Stimulated activated CD8-positive, alpha-beta memory T cell treated with anti-CD3 and anti-CD28 coated beads, Interleukin-15, amount 100 ng/mL, for 24 hours (primary cell): ENCODE measurements at regions not wholly inside any gene's neighbourhood (a gene's known extent, or its start where the extent isn't known, plus 50 kb on each side); places are given as distances from the start of the nearest gene placed in this dataset.

ENCODE experiments used
- DNase-seq: peaks from one replicate; pipeline ENCODE4 v3.0.0-alpha.2; 2020; ENCODE audit warnings: low read depth

DNA sequence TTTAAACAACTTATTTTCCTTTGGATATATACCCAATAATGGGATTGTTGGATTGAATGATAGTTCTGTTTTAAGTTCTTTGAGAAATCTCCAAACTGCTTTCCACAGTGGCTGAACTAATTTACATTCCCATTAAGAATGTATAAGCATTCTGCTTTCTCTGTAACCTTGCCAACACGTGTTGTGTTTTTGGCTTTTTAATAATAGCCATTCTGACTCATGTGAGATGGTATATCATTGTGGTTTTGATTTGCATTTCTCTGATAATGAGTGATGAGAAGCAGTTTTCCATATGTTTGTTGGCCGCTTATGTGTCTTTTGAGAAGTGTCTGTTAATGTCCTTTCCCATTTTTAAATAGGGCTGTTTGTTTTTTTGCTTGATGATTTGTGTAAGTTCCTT lies 155.6 kb upstream of the PITX2 start:
- DNase-seq: no peak

DNA sequence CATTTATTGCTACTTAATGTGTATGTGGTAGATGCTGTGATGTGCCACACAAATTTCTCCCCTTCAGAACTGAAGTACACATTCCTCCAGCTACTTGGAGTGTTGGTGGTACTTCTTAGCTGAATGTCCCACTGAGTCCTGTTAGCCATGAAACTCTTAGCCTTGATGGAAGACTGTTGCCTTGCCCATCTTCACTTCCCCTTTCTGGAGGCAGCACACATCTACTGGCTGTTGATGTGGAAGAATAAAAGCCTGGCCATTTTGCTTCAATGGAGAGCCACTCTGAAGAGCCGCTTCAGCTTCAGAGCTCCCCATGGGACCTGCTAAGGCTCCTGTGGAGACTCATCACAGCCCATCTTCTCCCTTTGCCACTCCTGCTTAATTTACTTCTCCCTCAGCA lies 157.7 kb upstream of the PITX2 start:
- no peak for DNase-seq

DNA sequence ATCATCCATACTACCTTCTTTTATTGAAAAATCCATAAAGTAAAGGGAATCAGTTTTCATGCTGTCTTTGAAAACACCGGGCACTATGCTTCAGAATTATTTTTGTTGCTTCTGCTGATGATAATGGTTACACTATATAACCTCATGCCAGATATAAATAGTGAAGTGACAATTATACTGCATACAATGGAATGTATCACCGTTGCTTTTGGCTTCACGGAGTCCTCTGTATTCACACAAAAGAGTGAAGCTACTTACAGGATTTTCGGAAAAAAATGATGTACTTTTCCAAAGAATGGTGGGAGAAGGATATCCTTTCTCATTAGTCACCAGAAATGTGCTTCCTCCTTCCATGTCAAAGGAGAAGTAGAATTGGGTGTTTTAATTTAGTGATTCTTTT lies 159.1 kb upstream of the PITX2 start:
- DNase-seq: no peak

DNA sequence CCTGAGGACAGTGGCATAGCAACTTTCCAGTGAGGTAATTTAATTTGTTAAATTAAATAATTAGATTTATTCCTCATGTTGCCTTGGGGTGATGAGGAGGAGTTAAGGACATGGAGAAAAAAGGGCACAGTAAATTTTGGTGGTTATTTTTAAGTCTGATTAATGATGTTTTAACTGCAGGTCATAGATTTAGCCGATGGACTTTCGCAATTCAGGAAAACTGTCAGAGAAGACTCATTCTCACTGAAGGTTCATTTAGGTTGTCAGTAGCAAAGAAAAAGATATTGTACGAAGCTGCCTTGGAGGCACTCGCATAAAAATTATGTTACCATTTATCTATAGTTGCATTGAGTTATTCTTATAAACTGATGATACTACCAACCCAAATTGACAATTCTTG lies 164.2 kb upstream of the PITX2 start:
- DNase-seq: no peak

DNA sequence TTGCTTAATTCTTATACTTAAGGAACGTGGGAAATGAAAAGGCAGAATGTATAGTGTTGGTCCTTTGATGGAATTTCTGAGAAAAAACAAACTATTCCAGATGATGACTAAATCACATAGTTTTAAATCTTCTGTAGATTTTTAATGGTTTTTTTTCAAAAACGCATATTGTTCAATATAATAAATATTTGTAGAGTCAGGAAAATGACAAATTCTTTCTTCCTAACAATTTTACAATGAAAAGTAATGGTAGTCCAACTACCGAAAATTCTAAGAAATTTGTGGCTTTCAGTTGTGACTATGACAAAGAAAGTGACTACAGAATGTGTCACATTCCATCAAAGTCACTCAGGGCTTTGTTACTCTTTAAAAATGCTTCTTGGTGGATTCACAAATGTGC lies 164.8 kb upstream of the PITX2 start:
- DNase-seq: no peak

DNA sequence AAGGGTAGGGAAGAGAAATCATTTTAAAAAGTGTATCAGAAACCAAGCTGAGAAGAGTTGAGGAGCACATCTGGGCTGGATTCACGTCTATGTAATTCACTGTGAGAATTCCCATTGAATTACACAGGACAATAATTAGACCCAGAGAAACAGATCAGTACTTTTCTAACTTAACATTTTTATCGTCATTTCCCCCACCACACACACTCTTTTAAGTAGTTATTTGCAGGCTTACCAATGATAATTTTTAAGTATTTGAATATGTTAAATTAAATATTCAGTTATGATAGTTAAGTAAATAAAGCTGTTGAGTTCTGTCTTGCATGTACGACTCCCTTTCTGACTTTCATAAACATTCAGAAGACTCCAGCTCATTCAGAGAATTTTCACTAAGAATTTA lies 165.4 kb upstream of the PITX2 start:
- DNase-seq: no peak

DNA sequence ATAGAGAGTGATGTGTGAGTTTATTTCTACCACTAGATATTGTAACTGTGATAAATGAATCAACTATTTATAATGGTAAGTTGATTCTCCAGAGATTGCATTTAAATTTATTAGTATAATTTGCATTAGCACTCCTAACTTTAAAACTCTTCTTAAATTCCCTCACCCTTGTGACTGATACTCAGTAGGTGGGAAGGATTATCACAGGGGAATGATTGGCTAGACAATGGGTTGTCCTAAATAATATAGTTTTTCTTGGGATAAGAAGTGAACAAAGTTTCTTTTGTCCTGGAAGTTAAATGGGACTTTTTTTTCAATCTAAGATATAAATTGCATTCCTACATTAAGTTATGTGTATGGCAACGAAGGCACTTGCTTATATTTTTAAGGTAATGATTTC lies 169.2 kb upstream of the PITX2 start:
- no peak for DNase-seq

DNA sequence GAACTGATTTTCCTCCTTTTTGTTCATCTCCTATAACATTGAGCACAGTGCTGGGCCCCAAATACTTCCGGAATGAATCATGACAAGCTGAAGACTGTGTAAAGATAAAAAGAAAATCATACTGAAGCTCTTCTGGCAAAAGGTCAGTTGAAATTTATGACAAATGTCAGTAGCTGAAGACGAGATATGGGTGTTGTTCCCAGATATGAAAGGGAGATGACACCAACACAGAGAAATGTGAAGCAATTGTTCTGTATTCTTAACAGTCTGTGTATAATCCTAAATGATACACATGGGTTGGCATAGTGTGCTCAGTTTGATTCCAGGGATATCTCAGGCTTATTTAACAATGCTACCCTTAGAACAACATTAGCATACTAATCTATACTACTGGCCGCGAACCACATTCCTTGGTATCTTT lies 170.5 kb upstream of the PITX2 start:
- DNase-seq: no peak

DNA sequence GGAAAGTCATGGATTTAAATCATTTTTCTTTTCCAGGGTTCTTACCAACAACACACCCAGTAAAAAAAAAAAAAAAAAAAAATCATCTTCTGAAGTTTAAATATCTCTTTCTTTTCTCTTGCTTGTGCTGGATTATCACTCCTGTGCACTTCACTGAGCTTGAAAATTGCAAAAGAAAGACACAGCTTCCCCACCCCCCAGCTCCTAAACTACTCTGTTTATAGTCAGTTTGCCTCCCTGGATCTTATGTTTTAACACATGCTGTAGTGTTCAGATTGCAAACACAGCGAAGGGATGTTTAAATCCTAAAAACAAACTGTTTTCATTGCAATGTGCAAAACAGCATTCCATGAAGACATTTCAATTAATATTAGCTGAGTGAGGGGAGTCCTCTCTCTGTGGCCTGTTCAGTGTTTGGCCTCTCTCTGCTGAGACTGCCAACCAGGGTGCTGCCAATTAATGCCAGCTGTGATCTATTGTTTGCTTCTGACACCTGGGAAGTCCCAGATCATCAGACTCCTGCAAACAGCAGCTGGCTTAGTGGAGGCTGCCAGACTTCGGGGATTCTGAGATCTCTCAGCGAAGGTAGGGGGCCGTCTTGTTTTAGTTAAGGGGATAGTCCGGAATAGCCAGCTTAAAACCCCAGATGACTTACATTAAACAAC lies 171.1 kb upstream of the PITX2 start:
- no peak for DNase-seq

DNA sequence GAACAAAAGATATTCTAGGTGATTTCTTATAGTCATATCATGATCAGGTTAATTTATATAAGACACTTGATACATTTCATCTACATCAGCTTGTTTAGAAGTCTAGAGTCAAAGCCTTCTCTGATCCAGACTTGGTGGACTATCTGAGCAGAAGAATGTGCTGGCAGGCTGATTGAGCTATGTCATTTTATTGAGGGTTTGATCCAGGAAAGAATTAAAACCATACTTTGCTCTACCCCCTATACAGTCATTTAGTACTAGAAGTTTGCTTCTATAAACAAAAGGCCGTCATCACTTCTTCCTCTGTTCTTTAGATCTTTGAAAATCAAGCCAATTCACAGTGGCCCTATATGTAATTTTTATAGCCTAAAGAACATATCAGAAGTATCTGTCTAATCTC lies 173.1 kb upstream of the PITX2 start:
- DNase-seq: no peak

DNA sequence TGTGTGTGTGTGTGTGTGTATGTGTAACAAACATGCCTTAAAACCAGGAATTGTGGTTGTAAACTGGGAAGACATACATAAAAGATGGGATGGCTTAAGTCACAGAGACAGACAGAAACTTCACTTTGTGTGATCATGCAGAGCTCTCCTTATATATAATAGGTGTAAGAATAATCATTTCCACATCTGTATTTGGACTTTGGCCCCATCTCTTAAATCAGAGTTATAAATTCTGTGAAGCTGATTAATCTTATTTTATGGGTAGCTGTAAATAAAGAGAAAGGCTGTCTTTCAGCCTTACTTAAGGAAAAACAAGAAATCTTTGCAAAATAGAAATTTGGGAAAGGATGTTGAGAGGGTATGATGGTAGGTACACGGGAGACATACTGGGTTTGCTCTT lies 174.6 kb upstream of the PITX2 start:
- no peak for DNase-seq

DNA sequence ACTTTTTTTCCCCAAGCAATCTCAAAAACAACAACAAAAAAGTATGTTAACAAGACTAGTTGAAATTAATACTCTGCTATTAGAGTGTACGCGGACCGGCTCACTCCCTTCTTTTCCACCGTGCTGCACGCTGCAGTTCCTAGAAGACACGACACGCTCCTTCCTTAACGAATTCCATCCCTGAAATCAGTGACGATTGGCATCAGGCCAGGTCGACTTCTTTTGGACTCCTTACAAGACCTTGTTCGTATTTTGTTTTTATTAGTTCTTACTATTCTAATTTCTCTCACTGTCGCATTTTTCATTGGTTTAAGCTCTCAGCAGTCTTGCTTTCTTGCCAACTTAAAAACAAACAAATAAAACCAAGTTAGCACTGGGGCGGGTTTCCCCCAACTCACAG lies 175.8 kb upstream of the PITX2 start:
- DNase-seq: no peak

DNA sequence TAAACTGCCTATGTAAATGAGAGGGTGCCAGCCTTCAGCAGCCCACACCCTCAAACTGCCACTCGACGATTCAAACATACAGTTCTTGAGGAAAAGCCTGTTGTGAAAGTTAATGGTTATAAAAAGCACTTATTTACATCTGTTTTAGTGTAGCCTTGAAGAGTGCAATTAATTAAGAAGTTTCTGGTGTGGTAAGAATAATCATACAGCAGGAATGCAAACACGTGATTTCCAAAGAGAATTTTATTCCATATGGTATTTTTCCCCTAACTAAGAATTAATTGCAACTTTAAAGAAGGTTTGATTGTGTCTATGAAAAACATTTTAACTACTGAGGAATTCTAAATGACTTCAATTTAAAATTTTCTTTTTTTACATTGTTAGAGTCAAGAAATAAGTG lies 176.3 kb upstream of the PITX2 start:
- DNase-seq: no peak

DNA sequence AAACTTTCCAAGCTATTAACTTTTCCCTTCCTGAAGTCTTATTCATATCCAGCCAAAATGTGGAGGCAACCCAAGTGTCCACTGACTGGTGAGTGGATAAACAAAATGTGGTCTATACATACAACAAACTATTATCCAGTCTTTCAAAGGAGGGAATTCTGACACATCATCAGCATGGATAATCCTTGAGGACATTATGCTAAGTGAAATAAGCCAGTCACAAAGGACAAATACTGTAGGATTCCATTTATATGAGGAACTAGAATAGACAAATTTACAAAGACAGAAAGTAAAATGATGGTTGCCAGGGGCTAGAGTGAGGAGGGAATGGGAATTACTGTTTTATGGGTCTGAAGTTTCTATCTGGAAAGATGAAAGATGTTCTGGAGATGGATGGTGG lies 178.7 kb upstream of the PITX2 start:
- DNase-seq: no peak

DNA sequence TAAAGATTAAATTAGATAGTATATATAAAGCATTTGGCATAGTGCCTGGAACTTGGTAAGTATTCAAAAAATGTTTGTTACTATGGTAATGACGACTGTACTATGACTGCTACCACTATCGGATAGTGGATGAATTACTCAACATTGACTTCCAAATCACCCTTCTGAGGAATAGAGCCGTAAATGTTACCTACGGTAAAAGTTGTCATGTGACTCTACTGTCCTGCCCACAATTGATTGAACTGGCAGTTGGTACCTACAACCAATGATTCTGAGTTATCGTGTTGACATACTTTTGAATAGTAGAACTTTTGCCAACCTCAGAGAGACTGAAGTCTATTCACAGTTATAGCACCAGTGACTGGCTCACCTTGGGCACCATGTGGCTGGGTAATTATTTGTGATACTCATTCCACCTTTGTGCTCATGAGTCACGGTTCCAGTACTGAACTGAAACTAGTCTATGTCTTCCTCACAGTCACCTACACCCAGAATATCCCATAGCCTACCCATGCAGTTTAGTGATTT lies 185.5 kb upstream of the PITX2 start:
- no peak for DNase-seq

DNA sequence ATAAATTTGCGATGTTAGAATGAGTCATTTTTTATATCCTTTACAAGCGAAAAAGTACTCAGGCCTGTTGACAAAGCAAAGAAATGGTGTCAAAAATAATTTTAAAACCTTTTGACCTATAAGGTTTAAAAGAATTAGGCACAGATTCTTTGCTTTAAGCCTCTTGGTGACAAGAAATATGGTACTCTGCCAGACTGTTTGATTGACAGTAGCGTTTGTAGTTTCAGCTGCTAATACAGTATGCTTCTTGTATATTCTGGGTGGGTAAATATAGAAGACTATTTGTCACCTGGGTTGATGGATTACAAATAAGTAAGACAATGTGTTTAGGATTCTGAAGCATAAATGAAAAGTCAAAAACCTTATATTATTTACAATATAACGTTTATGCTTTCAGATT lies 193.1 kb upstream of the PITX2 start:
- DNase-seq: no peak

DNA sequence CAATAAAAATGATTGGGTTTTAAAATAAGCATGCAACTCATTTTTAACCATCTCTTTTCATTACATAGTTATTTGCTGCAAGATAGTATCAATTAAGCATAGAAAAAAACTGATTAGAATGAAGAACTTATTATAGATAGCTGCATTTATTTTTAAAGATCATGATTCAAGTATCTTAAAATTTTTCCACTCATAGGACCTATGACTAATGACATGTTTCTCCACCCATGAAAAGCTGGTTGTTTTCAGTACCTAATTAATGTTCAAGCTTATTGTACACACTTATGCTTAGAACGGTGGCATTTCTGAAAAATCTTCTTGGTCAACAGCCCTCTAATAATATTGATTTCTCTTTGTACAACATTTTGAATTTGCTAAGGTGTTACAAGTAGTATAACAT lies 193.5 kb upstream of the PITX2 start:
- DNase-seq: no peak

DNA sequence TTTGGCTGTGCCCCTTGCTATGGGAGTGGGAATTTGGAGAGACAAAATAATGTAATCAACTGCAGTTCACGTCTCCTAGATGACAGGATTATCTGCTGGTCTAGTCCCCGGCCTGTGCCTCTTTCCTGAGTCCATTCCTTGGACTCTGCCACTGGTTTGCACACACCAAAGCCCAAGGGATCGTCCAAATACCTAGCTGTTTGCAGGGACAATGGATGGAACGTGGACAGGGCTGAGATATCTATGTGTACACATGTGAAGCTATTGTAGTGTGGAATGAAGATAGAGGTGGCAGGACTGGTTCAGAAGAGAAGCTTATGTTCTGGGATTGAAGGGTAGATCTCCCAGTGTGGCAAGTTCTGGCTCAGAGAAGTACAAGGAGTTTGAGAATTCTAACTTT lies 198.3 kb upstream of the PITX2 start:
- DNase-seq: no peak

DNA sequence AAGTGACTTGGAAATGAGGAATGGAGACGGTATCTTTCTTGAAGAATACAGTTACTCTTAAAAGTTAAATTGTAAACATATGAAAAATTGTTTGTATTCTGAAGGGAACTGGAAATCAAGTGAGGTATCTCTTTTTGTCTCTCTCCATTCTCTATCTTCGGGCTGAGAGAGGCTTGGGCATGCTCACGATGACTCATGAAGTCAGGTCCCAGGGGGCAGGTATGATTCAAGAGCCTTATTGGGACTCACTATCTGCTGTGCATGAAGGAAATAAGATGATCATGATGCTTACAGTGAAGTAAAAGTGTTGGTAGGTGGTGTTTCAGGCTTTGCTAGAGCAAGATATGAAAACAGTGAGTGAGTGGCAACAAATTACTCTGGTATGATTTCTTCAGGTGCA lies 200.4 kb upstream of the PITX2 start:
- DNase-seq: no peak

DNA sequence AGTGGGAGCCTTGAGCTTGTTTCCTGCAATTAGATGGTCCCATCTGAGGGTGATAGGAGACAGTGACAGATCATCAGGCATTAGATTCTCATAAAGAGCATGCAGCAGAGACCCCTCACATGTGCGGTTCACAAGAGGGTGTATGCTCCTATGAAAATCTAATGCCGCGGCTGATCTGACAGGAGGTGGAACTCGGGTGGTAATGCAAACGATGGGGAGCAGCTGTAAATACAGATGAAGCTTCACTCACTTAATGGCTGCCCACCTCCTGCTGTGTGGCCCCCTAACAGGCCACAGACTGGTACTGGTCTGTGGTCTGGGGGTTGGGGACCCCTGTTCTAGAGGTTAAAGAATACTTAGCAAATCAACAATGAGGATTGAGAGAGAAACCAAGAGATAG lies 201.5 kb upstream of the PITX2 start:
- no peak for DNase-seq

DNA sequence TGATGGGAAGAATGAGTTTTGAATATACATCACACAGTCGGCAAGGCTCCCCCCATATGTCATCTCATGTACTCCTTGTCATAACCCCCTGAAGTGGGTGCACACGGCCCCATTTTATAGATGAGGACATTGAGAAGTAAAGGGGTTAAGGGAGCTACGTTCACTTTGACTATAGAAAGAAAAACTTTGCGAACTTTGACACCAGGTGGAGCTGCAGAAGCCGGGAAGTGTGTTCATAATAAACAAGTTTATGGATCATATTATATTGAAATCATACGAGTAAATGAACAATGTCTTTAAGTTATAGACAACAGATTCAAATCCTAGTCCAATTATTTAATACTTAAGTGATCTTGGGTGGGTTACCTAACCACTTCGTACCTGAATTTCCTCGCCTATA lies 203.8 kb upstream of the PITX2 start:
- DNase-seq: no peak

DNA sequence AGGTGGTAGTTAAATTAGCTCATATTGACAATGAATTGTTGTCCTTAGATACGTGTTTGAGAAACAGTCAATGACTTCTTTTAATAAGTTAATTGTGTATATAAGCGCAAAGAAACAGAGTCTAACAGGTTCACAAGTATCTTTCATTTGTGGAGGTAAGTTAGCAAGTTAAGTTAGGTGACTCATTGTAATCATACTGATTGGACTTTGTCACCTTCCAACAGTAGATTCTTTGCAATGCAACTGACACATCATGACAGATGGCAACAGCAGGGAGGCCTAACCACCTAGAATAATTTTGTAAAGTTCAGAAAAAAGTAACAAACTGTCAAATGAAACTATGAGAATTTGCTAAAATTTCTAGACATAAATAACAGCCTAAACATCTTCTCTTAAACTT lies 207.6 kb upstream of the PITX2 start:
- no peak for DNase-seq

DNA sequence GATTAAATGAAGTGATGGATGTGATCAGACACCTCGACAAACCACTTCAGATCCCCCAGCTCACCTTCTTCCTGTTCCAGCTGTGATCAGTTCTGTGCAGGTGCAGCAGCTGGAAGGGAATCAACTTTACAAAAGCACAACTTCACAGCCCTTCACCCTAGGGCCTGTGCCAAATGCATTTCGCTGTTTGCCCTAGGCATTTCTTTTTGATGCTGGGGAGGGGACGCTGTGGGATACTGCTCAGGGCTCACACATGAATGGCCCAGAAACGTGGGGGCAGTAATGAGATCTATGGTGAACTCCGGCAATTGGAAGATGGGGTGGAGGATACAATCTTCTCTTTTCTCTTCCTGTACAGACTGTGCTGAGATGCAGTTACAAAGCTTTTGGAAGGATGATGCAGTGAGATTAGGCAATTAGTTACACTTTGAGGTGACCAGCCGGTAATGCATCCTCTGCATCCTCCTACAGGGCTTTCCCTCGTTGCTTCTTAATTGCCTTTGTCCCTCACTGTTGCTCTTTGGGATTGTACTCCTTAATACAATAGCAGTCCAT lies 215.1 kb upstream of the PITX2 start:
- no peak for DNase-seq

DNA sequence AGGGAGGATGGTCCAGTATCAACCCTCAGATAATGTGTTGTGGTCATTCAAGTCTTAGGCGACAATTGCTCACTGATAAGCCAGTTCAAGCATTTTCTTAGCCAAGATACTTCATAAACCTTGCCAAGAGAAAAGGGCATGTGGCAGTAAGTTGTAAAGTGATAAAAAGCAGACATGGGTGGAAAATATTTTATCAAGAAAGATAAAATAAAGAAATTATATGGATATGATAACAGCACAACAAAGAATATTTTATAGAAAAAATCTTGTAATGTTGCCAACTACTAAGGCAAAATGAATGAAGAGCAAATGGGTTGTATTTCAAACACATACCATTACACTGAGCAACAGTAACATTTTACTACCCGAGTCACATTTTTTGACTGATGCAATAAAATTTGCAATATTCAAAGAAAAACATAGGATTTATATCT lies 217.4 kb upstream of the PITX2 start:
- no peak for DNase-seq
